HL-60 (cell line): ENCODE measurements at regions not wholly inside any gene's neighbourhood (a gene's known extent, or its start where the extent isn't known, plus 50 kb on each side); places are given as distances from the start of the nearest gene placed in this dataset.

Source experiments
- DNase-seq, 2 experiments: peaks; one replicate each; pipeline ENCODE4 v3.0.0-alpha.2; 2010 to 2020; ENCODE audit warnings: low read depth in 1 of 2, low spot score in 1 of 2
- H3K27ac ChIP-seq: fragments of 250-450 bp; sonication (Bioruptor Pico); replicated peaks from 2 replicates; pipeline ENCODE4 v1.5.1; 2020; ENCODE audit warnings: mild to moderate bottlenecking, moderate library complexity
- H3K27me3 ChIP-seq: fragments of 250-450 bp; sonication (Bioruptor Pico); 2 replicates; pipeline ENCODE4 v1.5.1; 2021; ENCODE audit warnings: mild to moderate bottlenecking, moderate library complexity; ENCODE audit not compliant: insufficient read depth, poor library complexity, severe bottlenecking
- H3K4me3 ChIP-seq: replicated peaks from 2 replicates; pipeline ENCODE4 v1.5.1; 2011; ENCODE audit warnings: mild to moderate bottlenecking, control low read depth, low read length; ENCODE audit not compliant: insufficient read depth
- GABPA ChIP-seq: IDR thresholded peaks from 2 replicates; pipeline ENCODE4 v1.6.1; 2012; ENCODE audit warnings: low read depth
- POLR2AphosphoS5 ChIP-seq: IDR thresholded peaks from 2 replicates; pipeline ENCODE4 v1.6.1; 2012; ENCODE audit warnings: low read depth
- REST ChIP-seq: IDR thresholded peaks from 2 replicates; pipeline ENCODE4 v1.6.1; 2012; ENCODE audit warnings: low read depth; ENCODE audit not compliant: insufficient replicate concordance
- SPI1 ChIP-seq: IDR thresholded peaks from 2 replicates; pipeline ENCODE4 v1.6.1; 2012; ENCODE audit warnings: low read depth, mild to moderate bottlenecking, borderline replicate concordance
- TF ChIP-seq, protein P1 (sequence below): IDR thresholded peaks from one replicate; pipeline ENCODE4 v1.5.1; 2011; ENCODE audit warnings: low read length, control low read depth, inconsistent platforms; ENCODE audit not compliant: insufficient read depth

DNA sequence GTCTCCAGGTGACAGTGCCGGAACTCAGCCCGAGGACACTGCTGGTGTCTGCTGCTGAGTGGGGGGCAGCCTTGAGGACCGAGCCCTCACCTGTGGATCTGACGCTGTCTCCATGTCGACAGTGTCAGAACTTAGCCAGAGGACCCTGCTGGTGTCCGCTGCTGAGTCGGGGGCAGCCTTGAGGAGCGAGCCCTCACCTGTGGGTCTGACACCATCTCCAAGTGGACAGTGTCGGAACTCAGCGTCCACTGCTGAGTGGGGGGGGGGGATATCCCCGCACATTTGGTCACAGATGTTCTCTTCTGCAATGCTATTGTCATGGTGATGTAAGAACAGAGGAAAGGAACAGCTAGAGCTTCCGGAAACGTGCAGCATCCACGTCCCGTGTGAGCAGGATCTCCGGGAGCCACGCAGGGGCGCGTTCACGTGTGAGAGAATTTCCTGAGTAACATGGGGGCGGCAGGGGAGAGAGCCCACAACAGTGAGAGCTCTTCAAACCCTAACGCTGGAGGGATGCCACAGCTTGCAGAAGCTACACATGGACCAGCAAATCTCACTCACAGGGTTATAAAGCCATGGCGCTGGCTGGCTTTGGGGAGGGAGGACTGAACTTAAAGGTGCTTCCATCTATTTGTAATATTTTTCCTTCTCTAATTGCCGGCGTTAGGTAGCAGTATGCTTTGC, 250.7 kb upstream of the SALL3 start:
- TF ChIP-seq SPI1 (no peak), GABPA (no peak), POLR2AphosphoS5 (no peak), REST (no peak)
- TF ChIP-seq, protein P1, sequence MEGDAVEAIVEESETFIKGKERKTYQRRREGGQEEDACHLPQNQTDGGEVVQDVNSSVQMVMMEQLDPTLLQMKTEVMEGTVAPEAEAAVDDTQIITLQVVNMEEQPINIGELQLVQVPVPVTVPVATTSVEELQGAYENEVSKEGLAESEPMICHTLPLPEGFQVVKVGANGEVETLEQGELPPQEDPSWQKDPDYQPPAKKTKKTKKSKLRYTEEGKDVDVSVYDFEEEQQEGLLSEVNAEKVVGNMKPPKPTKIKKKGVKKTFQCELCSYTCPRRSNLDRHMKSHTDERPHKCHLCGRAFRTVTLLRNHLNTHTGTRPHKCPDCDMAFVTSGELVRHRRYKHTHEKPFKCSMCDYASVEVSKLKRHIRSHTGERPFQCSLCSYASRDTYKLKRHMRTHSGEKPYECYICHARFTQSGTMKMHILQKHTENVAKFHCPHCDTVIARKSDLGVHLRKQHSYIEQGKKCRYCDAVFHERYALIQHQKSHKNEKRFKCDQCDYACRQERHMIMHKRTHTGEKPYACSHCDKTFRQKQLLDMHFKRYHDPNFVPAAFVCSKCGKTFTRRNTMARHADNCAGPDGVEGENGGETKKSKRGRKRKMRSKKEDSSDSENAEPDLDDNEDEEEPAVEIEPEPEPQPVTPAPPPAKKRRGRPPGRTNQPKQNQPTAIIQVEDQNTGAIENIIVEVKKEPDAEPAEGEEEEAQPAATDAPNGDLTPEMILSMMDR = no peak
- Histone ChIP-seq H3K27me3 (peaks cover 4% of the 10 kb centered on the region), H3K27ac (no peak overlapping the region), H3K4me3 (no peak overlapping the region)
- DNase-seq = no peak

- no peak for TF ChIP-seq GABPA
- no peak for TF ChIP-seq SPI1
- TF ChIP-seq POLR2AphosphoS5 = no peak
- no peak for TF ChIP-seq REST
- TF ChIP-seq, protein P1 = no peak
- H3K4me3 ChIP-seq = no peak overlapping the region
- no peak for DNase-seq
- H3K27me3 ChIP-seq = peaks cover 4% of the 10 kb centered on the region
- H3K27ac ChIP-seq = no peak overlapping the region
Observed at GRCh38 chr18:78730546-78730945, 249.1 kb upstream of the SALL3 start.

GRCh38 chr18:78731016-78731397, 248.6 kb upstream of the SALL3 start:
- no peak for DNase-seq
- Histone ChIP-seq H3K4me3 (no peak overlapping the region), H3K27me3 (peaks cover 4% of the 10 kb centered on the region), H3K27ac (no peak overlapping the region)
- no peak for TF ChIP-seq SPI1
- no peak for TF ChIP-seq POLR2AphosphoS5
- TF ChIP-seq REST = no peak
- TF ChIP-seq, protein P1 = no peak
- no peak for TF ChIP-seq GABPA
